ENCODE measurements at regions not wholly inside any gene's neighbourhood (a gene's known extent, or its start where the extent isn't known, plus 50 kb on each side); places are given as distances from the start of the nearest gene placed in this dataset.

DNA sequence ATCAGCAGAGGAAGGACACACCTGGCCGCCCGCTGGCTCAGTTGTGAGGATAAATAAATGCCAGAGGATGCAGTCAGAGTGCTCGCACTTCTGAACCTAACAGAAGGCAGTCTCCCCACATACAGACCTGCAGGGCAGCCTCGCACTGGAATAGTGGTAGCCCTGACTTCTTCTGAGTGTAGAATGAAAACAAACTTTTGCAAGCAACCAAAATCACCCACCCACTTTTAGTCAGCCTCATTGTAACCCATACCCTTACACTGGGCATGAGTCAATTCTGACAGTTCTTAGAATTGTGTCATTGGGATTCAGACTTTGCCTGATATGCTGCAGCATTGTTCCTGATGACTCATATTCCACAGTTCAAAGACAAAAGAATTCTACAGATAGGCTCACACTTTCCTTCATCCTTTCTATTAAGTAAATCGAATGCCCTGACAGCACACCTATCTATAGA is 167.0 kb upstream of the CDK1 start:
- TF ChIP-seq, protein P1, sequence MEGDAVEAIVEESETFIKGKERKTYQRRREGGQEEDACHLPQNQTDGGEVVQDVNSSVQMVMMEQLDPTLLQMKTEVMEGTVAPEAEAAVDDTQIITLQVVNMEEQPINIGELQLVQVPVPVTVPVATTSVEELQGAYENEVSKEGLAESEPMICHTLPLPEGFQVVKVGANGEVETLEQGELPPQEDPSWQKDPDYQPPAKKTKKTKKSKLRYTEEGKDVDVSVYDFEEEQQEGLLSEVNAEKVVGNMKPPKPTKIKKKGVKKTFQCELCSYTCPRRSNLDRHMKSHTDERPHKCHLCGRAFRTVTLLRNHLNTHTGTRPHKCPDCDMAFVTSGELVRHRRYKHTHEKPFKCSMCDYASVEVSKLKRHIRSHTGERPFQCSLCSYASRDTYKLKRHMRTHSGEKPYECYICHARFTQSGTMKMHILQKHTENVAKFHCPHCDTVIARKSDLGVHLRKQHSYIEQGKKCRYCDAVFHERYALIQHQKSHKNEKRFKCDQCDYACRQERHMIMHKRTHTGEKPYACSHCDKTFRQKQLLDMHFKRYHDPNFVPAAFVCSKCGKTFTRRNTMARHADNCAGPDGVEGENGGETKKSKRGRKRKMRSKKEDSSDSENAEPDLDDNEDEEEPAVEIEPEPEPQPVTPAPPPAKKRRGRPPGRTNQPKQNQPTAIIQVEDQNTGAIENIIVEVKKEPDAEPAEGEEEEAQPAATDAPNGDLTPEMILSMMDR (IDR thresholded peaks at IDR 0.05 in 8 of 11, conservative IDR thresholded peaks at IDR 0.05 in 3 of 11) = no peak
- TF ChIP-seq POLR2A (IDR thresholded peaks at IDR 0.05) = no peak

Measured in spleen (tissue), 7 donors.